GM12892 (cell line): ENCODE measurements at regions not wholly inside any gene's neighbourhood (a gene's known extent, or its start where the extent isn't known, plus 50 kb on each side); places are given as distances from the start of the nearest gene placed in this dataset.
"Not testable (repeated sequence)": the region's sequence is repeated elsewhere in the genome, so short reads cannot be mapped to it uniquely, and the experiment has no call there.

Experiments used
- DNase-seq: peaks from one replicate; pipeline ENCODE4 v3.0.0; 2011; ENCODE audit not compliant: insufficient read length
- FAIRE-seq: peaks from 2 replicates; lab custom pipeline; 2011; peaks lifted over from hg19 to GRCh38; lab: Jason Lieb, UNC
- POLR2A ChIP-seq: IDR thresholded peaks from 2 replicates; pipeline ENCODE4 v1.6.1; 2011; ENCODE audit warnings: low read depth, low read length, control low read depth
- POLR2AphosphoS5 ChIP-seq: IDR thresholded peaks from 2 replicates; pipeline ENCODE4 v1.6.1; 2011; ENCODE audit warnings: low read depth, low read length, control low read depth
- TAF1 ChIP-seq: IDR thresholded peaks from 2 replicates; pipeline ENCODE4 v1.6.1; 2011; ENCODE audit warnings: low read depth, mild to moderate bottlenecking, control low read depth, low read length, borderline replicate concordance

GRCh38 chrX:121333942-121334341, 286.5 kb downstream of the GLUD2 start:
- TF ChIP-seq POLR2AphosphoS5 (no peak), POLR2A (no peak), TAF1 (no peak)
- DNase-seq: no peak
- no peak for FAIRE-seq

GRCh38 chrX:121336831-121337421, 289.5 kb downstream of the GLUD2 start:
- no peak for FAIRE-seq
- TF ChIP-seq POLR2A (no peak), POLR2AphosphoS5 (no peak)
- DNase-seq: no peak

- no peak for DNase-seq
- TF ChIP-seq POLR2AphosphoS5: no peak
- TF ChIP-seq POLR2A: no peak
- TF ChIP-seq TAF1: no peak
- no peak for FAIRE-seq
These were observed 290.4 kb downstream of the GLUD2 start for GRCh38 chrX:121337816-121338215.

GRCh38 chrX:121349263-121349662, 301.9 kb downstream of the GLUD2 start:
- DNase-seq: no peak
- no peak for FAIRE-seq
- TF ChIP-seq POLR2A: no peak
- TF ChIP-seq POLR2AphosphoS5: no peak
- TF ChIP-seq TAF1: no peak

GRCh38 chrX:121356139-121356849, 308.9 kb downstream of the GLUD2 start:
- FAIRE-seq (no peak), DNase-seq (no peak)
- TF ChIP-seq POLR2AphosphoS5: no peak
- no peak for TF ChIP-seq POLR2A
- no peak for TF ChIP-seq TAF1

GRCh38 chrX:121356850-121357171, 309.4 kb downstream of the GLUD2 start:
- TF ChIP-seq POLR2A (no peak), POLR2AphosphoS5 (no peak), TAF1 (no peak)
- FAIRE-seq: no peak
- DNase-seq: no peak

- no peak for TF ChIP-seq POLR2AphosphoS5
- no peak for TF ChIP-seq TAF1
- DNase-seq (no peak), FAIRE-seq (no peak)
These were observed 312.9 kb downstream of the GLUD2 start for GRCh38 chrX:121360280-121360679.

GRCh38 chrX:121365572-121366161, 318.3 kb downstream of the GLUD2 start:
- FAIRE-seq (no peak), DNase-seq (no peak)
- TF ChIP-seq TAF1: no peak
- no peak for TF ChIP-seq POLR2AphosphoS5
- no peak for TF ChIP-seq POLR2A

- no peak for TF ChIP-seq POLR2A
- no peak for TF ChIP-seq POLR2AphosphoS5
- TF ChIP-seq TAF1: no peak
- no peak for FAIRE-seq
- DNase-seq: no peak
These were observed 327.1 kb downstream of the GLUD2 start for GRCh38 chrX:121374471-121374870.

- not testable (repeated sequence) for DNase-seq, FAIRE-seq
These were observed 334.5 kb downstream of the GLUD2 start for GRCh38 chrX:121381915-121382314.

- DNase-seq (no peak), FAIRE-seq (no peak)
- TF ChIP-seq TAF1 (no peak), POLR2A (no peak), POLR2AphosphoS5 (no peak)
These were observed 342.7 kb downstream of the GLUD2 start for GRCh38 chrX:121389976-121390714.

GRCh38 chrX:121405826-121406225, 358.4 kb downstream of the GLUD2 start:
- no peak for TF ChIP-seq POLR2A
- no peak for TF ChIP-seq POLR2AphosphoS5
- TF ChIP-seq TAF1: no peak
- DNase-seq (no peak), FAIRE-seq (no peak)
